ENCODE measurements at regions not wholly inside any gene's neighbourhood (a gene's known extent, or its start where the extent isn't known, plus 50 kb on each side); places are given as distances from the start of the nearest gene placed in this dataset.
"Not testable (repeated sequence)": the region's sequence is repeated elsewhere in the genome, so short reads cannot be mapped to it uniquely, and the experiment has no call there.

- no peak overlapping the region for H3K4me3 ChIP-seq
- H3K9ac ChIP-seq (ENCODE audit: insufficient read length): no peak overlapping the region
- no peak overlapping the region for H3K27ac ChIP-seq
- no peak for DNase-seq (ENCODE audit: low read depth, low spot score)
- no peaks in the 10 kb centered on the region for H3K9me3 ChIP-seq (ENCODE audit: low read depth, low read length)
- TF ChIP-seq FOXP2 (optimal IDR thresholded peaks at IDR 0.05; ENCODE audit: control extremely low read depth, extremely low read length, insufficient read depth) (no peak), EZH2 (IDR thresholded peaks at IDR 0.05) (no peak), POLR2AphosphoS5 (IDR thresholded peaks at IDR 0.05; ENCODE audit: borderline replicate concordance, low read depth, low read length) (no peak)
- H3K36me3 ChIP-seq (ENCODE audit: insufficient read depth, low read length): no peaks in the 10 kb centered on the region
These were observed 873.8 kb upstream of the WWC1 start for GRCh38 chr5:167417662-167418061.

- no peak overlapping the region for H3K4me3 ChIP-seq
- TF ChIP-seq FOXP2 (optimal IDR thresholded peaks at IDR 0.05; ENCODE audit: control extremely low read depth, extremely low read length, insufficient read depth) (no peak), EZH2 (IDR thresholded peaks at IDR 0.05) (no peak), POLR2AphosphoS5 (IDR thresholded peaks at IDR 0.05; ENCODE audit: borderline replicate concordance, low read depth, low read length) (no peak)
- H3K9ac ChIP-seq (ENCODE audit: insufficient read length): no peak overlapping the region
- H3K9me3 ChIP-seq (ENCODE audit: low read depth, low read length): no peaks in the 10 kb centered on the region
- no peaks in the 10 kb centered on the region for H3K36me3 ChIP-seq (ENCODE audit: insufficient read depth, low read length)
- no peak overlapping the region for H3K27ac ChIP-seq
- DNase-seq (ENCODE audit: low read depth, low spot score): no peak
These were observed 866.3 kb upstream of the WWC1 start for GRCh38 chr5:167425161-167425560.

GRCh38 chr5:167426501-167426900 is 864.9 kb upstream of the WWC1 start:
- TF ChIP-seq POLR2AphosphoS5 (IDR thresholded peaks at IDR 0.05; ENCODE audit: borderline replicate concordance, low read depth, low read length) (no peak), EZH2 (IDR thresholded peaks at IDR 0.05) (no peak), FOXP2 (optimal IDR thresholded peaks at IDR 0.05; ENCODE audit: control extremely low read depth, extremely low read length, insufficient read depth) (no peak)
- no peaks in the 10 kb centered on the region for H3K9me3 ChIP-seq (ENCODE audit: low read depth, low read length)
- no peak overlapping the region for H3K27ac ChIP-seq
- H3K4me3 ChIP-seq: no peak overlapping the region
- H3K9ac ChIP-seq (ENCODE audit: insufficient read length): no peak overlapping the region
- DNase-seq (ENCODE audit: low read depth, low spot score): no peak
- H3K36me3 ChIP-seq (ENCODE audit: insufficient read depth, low read length): no peaks in the 10 kb centered on the region

- H3K9ac ChIP-seq (ENCODE audit: insufficient read length); H3K27ac ChIP-seq; DNase-seq (ENCODE audit: low read depth, low spot score); H3K4me3 ChIP-seq; H3K9me3 ChIP-seq (ENCODE audit: low read depth, low read length); H3K36me3 ChIP-seq (ENCODE audit: insufficient read depth, low read length): not testable (repeated sequence)
These were observed 863.8 kb upstream of the WWC1 start for GRCh38 chr5:167427641-167428040.

GRCh38 chr5:167440846-167441245 is 850.6 kb upstream of the WWC1 start:
- no peak overlapping the region for H3K4me3 ChIP-seq
- no peak overlapping the region for H3K27ac ChIP-seq
- TF ChIP-seq POLR2AphosphoS5 (IDR thresholded peaks at IDR 0.05; ENCODE audit: borderline replicate concordance, low read depth, low read length): no peak
- no peak for TF ChIP-seq EZH2 (IDR thresholded peaks at IDR 0.05)
- TF ChIP-seq FOXP2 (optimal IDR thresholded peaks at IDR 0.05; ENCODE audit: control extremely low read depth, extremely low read length, insufficient read depth): no peak
- no peaks in the 10 kb centered on the region for H3K36me3 ChIP-seq (ENCODE audit: insufficient read depth, low read length)
- H3K9ac ChIP-seq (ENCODE audit: insufficient read length): no peak overlapping the region
- no peaks in the 10 kb centered on the region for H3K9me3 ChIP-seq (ENCODE audit: low read depth, low read length)
- no peak for DNase-seq (ENCODE audit: low read depth, low spot score)

GRCh38 chr5:167442922-167443321 is 848.5 kb upstream of the WWC1 start:
- Histone ChIP-seq H3K36me3 (ENCODE audit: insufficient read depth, low read length) (no peaks in the 10 kb centered on the region), H3K27ac (no peak overlapping the region), H3K4me3 (no peak overlapping the region), H3K9ac (ENCODE audit: insufficient read length) (no peak overlapping the region), H3K9me3 (ENCODE audit: low read depth, low read length) (no peaks in the 10 kb centered on the region)
- TF ChIP-seq EZH2 (IDR thresholded peaks at IDR 0.05) (no peak), FOXP2 (optimal IDR thresholded peaks at IDR 0.05; ENCODE audit: control extremely low read depth, extremely low read length, insufficient read depth) (no peak), POLR2AphosphoS5 (IDR thresholded peaks at IDR 0.05; ENCODE audit: borderline replicate concordance, low read depth, low read length) (no peak)
- DNase-seq (ENCODE audit: low read depth, low spot score): no peak

- H3K9me3 ChIP-seq (ENCODE audit: low read depth, low read length): no peaks in the 10 kb centered on the region
- H3K9ac ChIP-seq (ENCODE audit: insufficient read length): no peak overlapping the region
- H3K4me3 ChIP-seq: peak overlapping the region; percentile 66
- no peak overlapping the region for H3K27ac ChIP-seq
- no peaks in the 10 kb centered on the region for H3K36me3 ChIP-seq (ENCODE audit: insufficient read depth, low read length)
- DNase-seq (ENCODE audit: low read depth, low spot score): no peak
- TF ChIP-seq EZH2 (IDR thresholded peaks at IDR 0.05): no peak
- no peak for TF ChIP-seq POLR2AphosphoS5 (IDR thresholded peaks at IDR 0.05; ENCODE audit: borderline replicate concordance, low read depth, low read length)
- TF ChIP-seq FOXP2 (optimal IDR thresholded peaks at IDR 0.05; ENCODE audit: control extremely low read depth, extremely low read length, insufficient read depth): no peak
These were observed 843.7 kb upstream of the WWC1 start for GRCh38 chr5:167447466-167448375.

- H3K9ac ChIP-seq (ENCODE audit: insufficient read length): no peak overlapping the region
- TF ChIP-seq EZH2 (IDR thresholded peaks at IDR 0.05): no peak
- no peak for TF ChIP-seq POLR2AphosphoS5 (IDR thresholded peaks at IDR 0.05; ENCODE audit: borderline replicate concordance, low read depth, low read length)
- no peaks in the 10 kb centered on the region for H3K9me3 ChIP-seq (ENCODE audit: low read depth, low read length)
- no peak for DNase-seq (ENCODE audit: low read depth, low spot score)
- no peaks in the 10 kb centered on the region for H3K36me3 ChIP-seq (ENCODE audit: insufficient read depth, low read length)
- peak overlapping the region; percentile 66 for H3K4me3 ChIP-seq
- H3K27ac ChIP-seq: no peak overlapping the region; the same call in 1 of the 2 replicates
These were observed 843.1 kb upstream of the WWC1 start for GRCh38 chr5:167448376-167448775.

- TF ChIP-seq EZH2 (IDR thresholded peaks at IDR 0.05) (no peak), FOXP2 (optimal IDR thresholded peaks at IDR 0.05; ENCODE audit: control extremely low read depth, extremely low read length, insufficient read depth) (no peak), POLR2AphosphoS5 (IDR thresholded peaks at IDR 0.05; ENCODE audit: borderline replicate concordance, low read depth, low read length) (no peak)
- Histone ChIP-seq H3K9ac (ENCODE audit: insufficient read length) (no peak overlapping the region), H3K4me3 (peak overlapping the region; percentile 60), H3K27ac (peak overlapping the region; percentile 69), H3K36me3 (ENCODE audit: insufficient read depth, low read length) (no peaks in the 10 kb centered on the region), H3K9me3 (ENCODE audit: low read depth, low read length) (no peaks in the 10 kb centered on the region)
- DNase-seq (ENCODE audit: low read depth, low spot score): peak; percentile 24
These were observed 840.4 kb upstream of the WWC1 start for GRCh38 chr5:167451076-167451475.
